Testis (tissue), 2 donors: ENCODE measurements at regions not wholly inside any gene's neighbourhood (a gene's known extent, or its start where the extent isn't known, plus 50 kb on each side); places are given as distances from the start of the nearest gene placed in this dataset.

Source experiments
- CTCF ChIP-seq, 3 experiments: fragments of 450-650 bp in 2 of 3; fragments of 200-600 bp in 1 of 3; sonication (generic) in 1 of 3; IDR thresholded peaks; one replicate each; pipeline ENCODE4 v1.5.1; 2016 to 2019; ENCODE audit warnings: antibody characterized with exemption in 3 of 3, mild to moderate bottlenecking in 2 of 3, moderate library complexity in 1 of 3
- POLR2A ChIP-seq: fragments of 450-650 bp; IDR thresholded peaks from one replicate; pipeline ENCODE4 v1.6.1; 2017; ENCODE audit warnings: antibody characterized with exemption, mild to moderate bottlenecking, moderate library complexity

- TF ChIP-seq CTCF (IDR thresholded peaks at IDR 0.05) (no peak), POLR2A (no peak)
Measured at GRCh38 chr13:63128716-63129115, 1713.1 kb upstream of the PCDH20 start.
